Trophoblast cell (in vitro differentiated cells and primary cell): ENCODE measurements at regions not wholly inside any gene's neighbourhood (a gene's known extent, or its start where the extent isn't known, plus 50 kb on each side); places are given as distances from the start of the nearest gene placed in this dataset.

Experiments
- DNase-seq, 2 donors: peaks; one replicate each; pipeline ENCODE4 v3.0.0-alpha.2; 2016
- H2AFZ ChIP-seq: 2 replicates; pipeline ENCODE4 v1.6.1; 2013; ENCODE audit warnings: low read length, moderate library complexity, mild to moderate bottlenecking; ENCODE audit not compliant: insufficient read depth, poor library complexity
- H2AK5ac ChIP-seq: 2 replicates; pipeline ENCODE4 v1.6.1; 2013; ENCODE audit warnings: mild to moderate bottlenecking, low read length
- H2BK120ac ChIP-seq: 2 replicates; pipeline ENCODE4 v1.6.1; 2013; ENCODE audit warnings: low read length, mild to moderate bottlenecking, moderate library complexity; ENCODE audit not compliant: insufficient read depth, poor library complexity
- H2BK12ac ChIP-seq: 2 replicates; pipeline ENCODE4 v1.6.1; 2013; ENCODE audit warnings: mild to moderate bottlenecking, low read length, moderate library complexity
- H2BK5ac ChIP-seq: 2 replicates; pipeline ENCODE4 v1.6.1; 2013; ENCODE audit warnings: low read length, low read depth, moderate library complexity, mild to moderate bottlenecking; ENCODE audit not compliant: poor library complexity
- H3K14ac ChIP-seq: 2 replicates; pipeline ENCODE4 v1.6.1; 2013; ENCODE audit warnings: mild to moderate bottlenecking, low read length
- H3K18ac ChIP-seq: 2 replicates; pipeline ENCODE4 v1.6.1; 2013; ENCODE audit warnings: mild to moderate bottlenecking, low read length
- H3K23ac ChIP-seq: 2 replicates; pipeline ENCODE4 v1.6.1; 2013; ENCODE audit warnings: low read length
- H3K27ac ChIP-seq: 2 replicates; pipeline ENCODE4 v1.5.1; 2013; ENCODE audit warnings: low read depth, mild to moderate bottlenecking, inconsistent platforms, low read length, moderate library complexity
- H3K27me3 ChIP-seq: 2 replicates; pipeline ENCODE4 v1.6.1; 2013; ENCODE audit warnings: inconsistent platforms, mild to moderate bottlenecking, low read length, moderate library complexity; ENCODE audit not compliant: insufficient read depth
- H3K36me3 ChIP-seq, 2 experiments: 1 replicate in 1 of 2; 2 replicates in 1 of 2; pipeline ENCODE4 v1.6.1; 2013; ENCODE audit warnings: low read length in 2 of 2, mild to moderate bottlenecking in 2 of 2, moderate library complexity in 1 of 2; ENCODE audit not compliant: insufficient read depth in 2 of 2, control insufficient read depth in 1 of 2
- H3K4ac ChIP-seq: 2 replicates; pipeline ENCODE4 v1.6.1; 2013; ENCODE audit warnings: low read depth, mild to moderate bottlenecking, low read length, moderate library complexity
- H3K4me1 ChIP-seq, 2 experiments: 1 replicate in 1 of 2; 2 replicates in 1 of 2; pipeline ENCODE4 v1.6.1; 2013; ENCODE audit warnings: low read length in 2 of 2, mild to moderate bottlenecking in 2 of 2, moderate library complexity in 1 of 2; ENCODE audit not compliant: insufficient read depth in 2 of 2, control insufficient read depth in 1 of 2
- H3K4me2 ChIP-seq: 2 replicates; pipeline ENCODE4 v1.6.1; 2013; ENCODE audit warnings: inconsistent platforms, mild to moderate bottlenecking, low read length, moderate library complexity
- H3K4me3 ChIP-seq: 2 replicates; pipeline ENCODE4 v1.5.1; 2013; ENCODE audit warnings: mild to moderate bottlenecking, low read depth, low read length, inconsistent platforms
- H3K79me1 ChIP-seq: one replicate; pipeline ENCODE4 v1.6.1; 2013; ENCODE audit warnings: low read length
- H3K79me2 ChIP-seq: 2 replicates; pipeline ENCODE4 v1.6.1; 2013; ENCODE audit warnings: low read length, mild to moderate bottlenecking; ENCODE audit not compliant: control insufficient read depth, insufficient read depth, poor library complexity
- H3K9ac ChIP-seq: 2 replicates; pipeline ENCODE4 v1.6.1; 2013; ENCODE audit warnings: mild to moderate bottlenecking, low read length
- H3K9me3 ChIP-seq: 2 replicates; pipeline ENCODE4 v1.6.1; 2013; ENCODE audit warnings: low read depth, mild to moderate bottlenecking, control low read depth, inconsistent platforms, low read length; ENCODE audit not compliant: insufficient read depth
- H4K12ac ChIP-seq: 2 replicates; pipeline ENCODE4 v1.6.1; 2013; ENCODE audit warnings: low read depth, mild to moderate bottlenecking, low read length, moderate library complexity
- H4K8ac ChIP-seq: 2 replicates; pipeline ENCODE4 v1.6.1; 2013; ENCODE audit warnings: low read depth, mild to moderate bottlenecking, low read length, moderate library complexity
- H4K91ac ChIP-seq: one replicate; pipeline ENCODE4 v1.6.1; 2013; ENCODE audit warnings: low read depth, mild to moderate bottlenecking, low read length, moderate library complexity
- WGBS: extraction: QIAGEN DNeasy Blood & Tissue Kit; methylation state at CpG from one replicate; pipeline ENCODE4 v1.1.7; 2013; ENCODE audit warnings: missing lambda C conversion rate; ENCODE audit not compliant: insufficient read length, insufficient coverage; ENCODE audit errors: extremely low coverage; 5-methylcytosine and 5-hydroxymethylcytosine counted together

DNA sequence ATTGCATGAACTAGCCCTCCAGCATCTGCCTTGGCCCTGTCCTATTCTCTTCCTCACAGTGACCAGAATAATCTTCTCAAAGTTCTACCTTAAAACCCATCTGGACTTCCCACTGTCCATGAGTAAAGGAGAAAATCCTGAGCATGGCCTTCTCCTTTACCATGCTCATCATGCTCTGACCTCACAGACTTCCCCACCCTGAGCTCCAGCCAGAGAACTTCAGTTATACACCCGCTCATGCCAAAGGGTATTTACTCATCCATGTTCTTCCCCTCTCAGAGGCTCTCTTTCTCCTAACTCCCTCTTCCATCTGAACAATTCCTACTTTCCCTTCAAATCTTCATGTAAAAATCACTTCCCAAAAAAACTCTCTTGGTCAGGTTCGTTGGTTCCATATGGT, 188.4 kb downstream of the SETD4 start:
- H3K79me2 ChIP-seq, result no peaks in the 10 kb centered on the region
- no peak for DNase-seq
- no peak overlapping the region for H3K4me3 ChIP-seq
- H2BK120ac ChIP-seq, result no peak overlapping the region
- no peak overlapping the region for H4K12ac ChIP-seq
- no peaks in the 10 kb centered on the region for H3K27me3 ChIP-seq
- H3K27ac ChIP-seq, result no peak overlapping the region
- H3K4me2 ChIP-seq, result no peak overlapping the region
- H2BK12ac ChIP-seq, result no peak overlapping the region
- no peak overlapping the region for H3K4ac ChIP-seq
- H3K4me1 ChIP-seq, result no peaks in the 10 kb centered on the region
- no CpG with 5 or more reads among the region's 2 CpGs for WGBS
- H2BK5ac ChIP-seq, result no peak overlapping the region
- no peak overlapping the region for H4K8ac ChIP-seq
- no peak overlapping the region for H2AFZ ChIP-seq
- no peak overlapping the region for H3K23ac ChIP-seq
- no peaks in the 10 kb centered on the region for H3K36me3 ChIP-seq
- H3K14ac ChIP-seq, result no peak overlapping the region
- H3K18ac ChIP-seq, result no peak overlapping the region
- no peaks in the 10 kb centered on the region for H3K9me3 ChIP-seq
- H3K79me1 ChIP-seq, result no peaks in the 10 kb centered on the region
- H3K9ac ChIP-seq, result no peak overlapping the region
- no peak overlapping the region for H4K91ac ChIP-seq
- H2AK5ac ChIP-seq, result no peak overlapping the region

DNA sequence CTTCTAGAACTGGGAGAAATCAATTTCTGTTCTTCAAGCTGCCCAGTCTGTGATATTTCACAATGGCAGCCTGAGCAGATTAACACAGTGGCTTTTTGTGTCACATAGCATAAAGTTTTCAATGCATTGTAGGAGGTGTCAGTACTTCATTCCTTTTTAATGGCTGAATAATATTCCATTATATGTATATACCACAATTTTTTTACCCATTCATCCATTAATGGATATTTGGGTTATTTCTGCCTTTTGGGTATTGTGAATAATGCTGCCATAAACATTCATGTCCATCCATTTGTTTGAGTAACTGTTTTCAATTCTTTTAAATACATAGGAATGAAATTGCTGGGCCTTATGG, 191.5 kb downstream of the SETD4 start:
- H4K8ac ChIP-seq, result no peak overlapping the region
- H3K79me2 ChIP-seq, result no peaks in the 10 kb centered on the region
- no peaks in the 10 kb centered on the region for H3K27me3 ChIP-seq
- H2BK120ac ChIP-seq, result no peak overlapping the region
- H2BK5ac ChIP-seq, result no peak overlapping the region
- H3K4me3 ChIP-seq, result no peak overlapping the region
- no peak overlapping the region for H3K18ac ChIP-seq
- DNase-seq, result no peak
- no peak overlapping the region for H3K14ac ChIP-seq
- no peaks in the 10 kb centered on the region for H3K79me1 ChIP-seq
- H2BK12ac ChIP-seq, result no peak overlapping the region
- H2AK5ac ChIP-seq, result no peak overlapping the region
- H3K4ac ChIP-seq, result no peak overlapping the region
- no peak overlapping the region for H2AFZ ChIP-seq
- H3K36me3 ChIP-seq, result no peaks in the 10 kb centered on the region
- no peak overlapping the region for H3K27ac ChIP-seq
- no peak overlapping the region for H4K91ac ChIP-seq
- no peak overlapping the region for H3K9ac ChIP-seq
- no peak overlapping the region for H4K12ac ChIP-seq
- no peaks in the 10 kb centered on the region for H3K9me3 ChIP-seq
- H3K4me1 ChIP-seq, result no peaks in the 10 kb centered on the region
- no peak overlapping the region for H3K4me2 ChIP-seq
- H3K23ac ChIP-seq, result no peak overlapping the region

DNA sequence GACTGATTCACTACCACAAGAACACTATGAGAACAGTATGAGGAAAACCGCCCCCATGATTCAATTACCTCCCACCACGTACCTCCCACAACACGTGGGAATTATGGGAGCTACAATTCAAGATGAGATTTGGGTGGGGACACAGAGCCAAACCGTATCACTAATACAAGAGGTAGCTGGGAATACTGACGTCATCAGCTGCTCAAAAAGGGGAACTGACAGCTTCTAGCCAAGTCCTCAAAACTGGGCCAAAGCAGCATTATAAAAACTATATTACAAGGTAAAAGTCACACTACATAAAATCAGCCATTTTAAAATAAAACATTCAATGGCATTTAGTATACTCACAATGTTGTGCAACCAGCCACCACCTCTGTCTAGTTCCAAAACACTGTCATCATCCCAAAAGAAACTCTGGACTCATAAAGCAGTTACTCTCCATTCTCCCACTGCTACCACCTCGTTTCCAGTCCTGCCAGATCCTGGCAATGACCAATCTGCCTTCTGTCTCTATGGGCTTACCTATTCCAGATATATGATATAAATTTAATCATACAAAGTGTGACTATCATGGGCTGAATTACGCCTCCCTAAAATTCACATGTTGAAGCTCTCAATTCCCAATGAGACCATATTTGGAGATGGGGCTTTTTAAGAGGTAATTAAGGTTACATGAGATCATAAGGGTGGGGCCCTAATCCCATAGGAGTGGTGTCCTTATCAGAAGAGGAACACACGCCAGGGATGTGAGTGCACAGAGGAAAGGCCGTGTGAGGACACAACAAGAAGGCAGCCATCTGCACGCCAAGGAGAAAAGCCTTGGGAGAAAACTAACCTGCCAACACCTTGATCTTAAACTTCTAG, 192.1 kb downstream of the SETD4 start:
- WGBS, result no CpG with 5 or more reads among the region's 10 CpGs
- no peak overlapping the region for H3K14ac ChIP-seq
- H3K18ac ChIP-seq, result no peak overlapping the region
- no peaks in the 10 kb centered on the region for H3K4me1 ChIP-seq
- H3K4ac ChIP-seq, result no peak overlapping the region
- no peaks in the 10 kb centered on the region for H3K9me3 ChIP-seq
- no peak overlapping the region for H3K23ac ChIP-seq
- H3K79me1 ChIP-seq, result no peaks in the 10 kb centered on the region
- no peak overlapping the region for H3K27ac ChIP-seq
- H3K9ac ChIP-seq, result no peak overlapping the region
- no peaks in the 10 kb centered on the region for H3K79me2 ChIP-seq
- no peak overlapping the region for H2BK12ac ChIP-seq
- no peak overlapping the region for H4K8ac ChIP-seq
- H3K4me3 ChIP-seq, result no peak overlapping the region
- H2AFZ ChIP-seq, result no peak overlapping the region
- no peak overlapping the region for H2AK5ac ChIP-seq
- H4K12ac ChIP-seq, result no peak overlapping the region
- no peak overlapping the region for H2BK120ac ChIP-seq
- H2BK5ac ChIP-seq, result no peak overlapping the region
- H4K91ac ChIP-seq, result no peak overlapping the region
- no peaks in the 10 kb centered on the region for H3K27me3 ChIP-seq
- DNase-seq, result no peak
- no peaks in the 10 kb centered on the region for H3K36me3 ChIP-seq
- H3K4me2 ChIP-seq, result no peak overlapping the region

DNA sequence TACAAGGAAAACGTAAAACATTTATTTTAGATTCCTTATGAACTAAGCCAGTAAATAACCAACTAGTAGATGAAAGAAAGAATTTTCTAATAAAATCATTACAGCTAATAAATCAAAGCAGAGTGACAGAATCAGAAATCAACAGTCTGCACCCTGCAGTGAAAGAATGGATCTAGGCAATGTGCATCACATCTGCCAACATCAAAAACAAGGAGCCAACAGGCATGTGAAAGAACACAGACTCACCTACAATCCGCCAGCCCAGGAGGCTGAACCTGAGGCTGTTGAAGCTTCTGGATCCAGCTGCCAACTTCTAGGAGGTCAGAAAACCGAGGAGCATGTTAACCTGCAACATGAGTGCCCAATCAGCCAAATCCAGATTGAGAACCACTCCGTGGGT, 196.3 kb downstream of the SETD4 start:
- Histone ChIP-seq H3K18ac (no peak overlapping the region), H2BK12ac (no peak overlapping the region), H2BK120ac (no peak overlapping the region), H4K8ac (no peak overlapping the region), H3K27ac (no peak overlapping the region), H2AK5ac (no peak overlapping the region), H3K36me3 (no peaks in the 10 kb centered on the region), H3K9ac (no peak overlapping the region), H4K91ac (no peak overlapping the region), H3K79me1 (no peaks in the 10 kb centered on the region), H2AFZ (no peak overlapping the region), H3K4me1 (no peaks in the 10 kb centered on the region), H3K4me3 (no peak overlapping the region), H3K23ac (no peak overlapping the region), H3K27me3 (no peaks in the 10 kb centered on the region), H3K79me2 (no peaks in the 10 kb centered on the region), H3K14ac (no peak overlapping the region), H4K12ac (no peak overlapping the region), H3K4ac (no peak overlapping the region), H2BK5ac (no peak overlapping the region), H3K4me2 (no peak overlapping the region), H3K9me3 (no peaks in the 10 kb centered on the region)
- WGBS, result no CpG with 5 or more reads among the region's 4 CpGs
- no peak for DNase-seq
